ENCODE measurements at regions not wholly inside any gene's neighbourhood (a gene's known extent, or its start where the extent isn't known, plus 50 kb on each side); places are given as distances from the start of the nearest gene placed in this dataset.
"Not testable (repeated sequence)": the region's sequence is repeated elsewhere in the genome, so short reads cannot be mapped to it uniquely, and the experiment has no call there.

GRCh38 chr13:62139597-62139996, 723.9 kb upstream of the PCDH20 start:
- no peak for DNase-seq

GRCh38 chr13:62137629-62138405, 722.2 kb upstream of the PCDH20 start:
- DNase-seq, result no peak

- no peak for DNase-seq
These were observed 716.0 kb upstream of the PCDH20 start for GRCh38 chr13:62131604-62132003.

GRCh38 chr13:62130062-62130970, 714.7 kb upstream of the PCDH20 start:
- DNase-seq, result no peak

GRCh38 chr13:62129000-62129551, 713.4 kb upstream of the PCDH20 start:
- DNase-seq, result no peak

- no peak for DNase-seq
These were observed 710.8 kb upstream of the PCDH20 start for GRCh38 chr13:62126400-62126799.

- no peak for DNase-seq
These were observed 709.8 kb upstream of the PCDH20 start for GRCh38 chr13:62125451-62125850.

- no peak for DNase-seq
These were observed 707.8 kb upstream of the PCDH20 start for GRCh38 chr13:62123409-62123808.

- DNase-seq, result no peak
These were observed 706.8 kb upstream of the PCDH20 start for GRCh38 chr13:62122434-62122833.

GRCh38 chr13:62119739-62120700, 704.4 kb upstream of the PCDH20 start:
- DNase-seq, result no peak

- no peak for DNase-seq
These were observed 700.2 kb upstream of the PCDH20 start for GRCh38 chr13:62115831-62116230.

GRCh38 chr13:62113179-62113578, 697.5 kb upstream of the PCDH20 start:
- DNase-seq, result no peak

- no peak for DNase-seq
These were observed 694.4 kb upstream of the PCDH20 start for GRCh38 chr13:62110079-62110478.

GRCh38 chr13:62104136-62104535, 688.5 kb upstream of the PCDH20 start:
- DNase-seq, result not testable (repeated sequence)

GRCh38 chr13:62096652-62097051, 681.0 kb upstream of the PCDH20 start:
- DNase-seq, result no peak

GRCh38 chr13:62094932-62095331, 679.3 kb upstream of the PCDH20 start:
- DNase-seq, result no peak

GRCh38 chr13:62093984-62094780, 678.5 kb upstream of the PCDH20 start:
- no peak for DNase-seq

GRCh38 chr13:62092949-62093348, 677.3 kb upstream of the PCDH20 start:
- no peak for DNase-seq

- DNase-seq, result no peak
These were observed 676.9 kb upstream of the PCDH20 start for GRCh38 chr13:62092536-62092935.

- no peak for DNase-seq
These were observed 672.5 kb upstream of the PCDH20 start for GRCh38 chr13:62088165-62088564.

- no peak for DNase-seq
These were observed 671.5 kb upstream of the PCDH20 start for GRCh38 chr13:62087124-62087523.

Data from amniotic stem cell (primary cell).